NCI-H1436 treated with DMSO at 0.1 percent for 48 hours (cell line): ENCODE measurements at regions not wholly inside any gene's neighbourhood (a gene's known extent, or its start where the extent isn't known, plus 50 kb on each side); places are given as distances from the start of the nearest gene placed in this dataset.
"Not testable (repeated sequence)": the region's sequence is repeated elsewhere in the genome, so short reads cannot be mapped to it uniquely, and the experiment has no call there.

Experiments
- DNase-seq: peaks from one replicate; lab custom pipeline; 2025; lab: John Stamatoyannopoulos, UW

- DNase-seq: not testable (repeated sequence)
Measured at GRCh38 chr6:106721189-106721588, 91.8 kb downstream of the QRSL1 start.
